Progenitor cell of endocrine pancreas (in vitro differentiated cells): ENCODE measurements at regions not wholly inside any gene's neighbourhood (a gene's known extent, or its start where the extent isn't known, plus 50 kb on each side); places are given as distances from the start of the nearest gene placed in this dataset.

Experiments
- DNase-seq: peaks from one replicate; pipeline ENCODE4 v3.0.0; 2021; ENCODE audit warnings: low spot score; ENCODE audit not compliant: unreplicated experiment
- H3K27ac Mint-ChIP-seq: 2 replicates; pipeline ENCODE4 v1.8.0; 2021; ENCODE audit warnings: mild to moderate bottlenecking, moderate library complexity, mixed read lengths
- H3K27me3 Mint-ChIP-seq: 2 replicates; pipeline ENCODE4 v1.8.0; 2021; ENCODE audit warnings: mixed read lengths
- H3K36me3 Mint-ChIP-seq: 2 replicates; pipeline ENCODE4 v1.8.0; 2022; ENCODE audit warnings: mixed read lengths; ENCODE audit not compliant: insufficient read depth
- H3K4me1 Mint-ChIP-seq: 2 replicates; pipeline ENCODE4 v1.8.0; 2021; ENCODE audit warnings: low read depth, mixed read lengths
- H3K4me3 Mint-ChIP-seq: 2 replicates; pipeline ENCODE4 v1.8.0; 2021; ENCODE audit warnings: low read depth, mild to moderate bottlenecking, moderate library complexity, mixed read lengths
- H3K9me3 Mint-ChIP-seq: 2 replicates; pipeline ENCODE4 v1.8.0; 2021; ENCODE audit warnings: low read depth, mixed read lengths
- TF ChIP-seq, protein P1 (sequence below): fragments of 200-600 bp; sonication (generic); IDR thresholded peaks from one replicate; pipeline ENCODE4 v1.5.0; 2021; ENCODE audit warnings: antibody characterized with exemption, mild to moderate bottlenecking; ENCODE audit not compliant: unreplicated experiment

- DNase-seq = peak; percentile 49
- Mint-ChIP-seq H3K4me3 (no peak overlapping the region), H3K4me1 (peaks cover 2% of the 10 kb centered on the region)
Observed at GRCh38 chr9:105901514-105902109, 207.3 kb downstream of the TMEM38B start.

DNA sequence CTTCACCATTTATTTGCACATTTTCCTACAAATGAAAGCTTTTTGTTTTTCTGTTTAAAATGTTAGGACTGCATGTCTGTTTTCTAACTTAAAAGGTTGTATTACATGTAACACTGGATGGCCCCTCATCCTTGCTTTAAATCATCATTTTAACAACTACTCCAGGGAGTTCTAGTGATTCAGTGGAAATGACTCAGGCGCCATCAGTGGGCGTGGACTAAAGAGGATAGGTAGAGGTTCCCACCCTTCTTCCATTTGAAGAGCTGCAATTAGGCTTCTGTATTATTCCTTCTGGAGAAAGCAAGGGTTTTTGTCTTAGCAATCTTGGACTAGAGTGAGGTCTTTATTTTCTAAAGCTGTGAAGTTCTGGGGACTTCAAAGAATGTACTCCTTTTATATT, 213.7 kb downstream of the TMEM38B start:
- Mint-ChIP-seq H3K4me3 (no peak overlapping the region), H3K36me3 (no peaks in the 10 kb centered on the region), H3K27ac (no peak overlapping the region), H3K27me3 (no peaks in the 10 kb centered on the region), H3K4me1 (peaks cover 30% of the 10 kb centered on the region), H3K9me3 (no peaks in the 10 kb centered on the region)
- TF ChIP-seq, protein P1, sequence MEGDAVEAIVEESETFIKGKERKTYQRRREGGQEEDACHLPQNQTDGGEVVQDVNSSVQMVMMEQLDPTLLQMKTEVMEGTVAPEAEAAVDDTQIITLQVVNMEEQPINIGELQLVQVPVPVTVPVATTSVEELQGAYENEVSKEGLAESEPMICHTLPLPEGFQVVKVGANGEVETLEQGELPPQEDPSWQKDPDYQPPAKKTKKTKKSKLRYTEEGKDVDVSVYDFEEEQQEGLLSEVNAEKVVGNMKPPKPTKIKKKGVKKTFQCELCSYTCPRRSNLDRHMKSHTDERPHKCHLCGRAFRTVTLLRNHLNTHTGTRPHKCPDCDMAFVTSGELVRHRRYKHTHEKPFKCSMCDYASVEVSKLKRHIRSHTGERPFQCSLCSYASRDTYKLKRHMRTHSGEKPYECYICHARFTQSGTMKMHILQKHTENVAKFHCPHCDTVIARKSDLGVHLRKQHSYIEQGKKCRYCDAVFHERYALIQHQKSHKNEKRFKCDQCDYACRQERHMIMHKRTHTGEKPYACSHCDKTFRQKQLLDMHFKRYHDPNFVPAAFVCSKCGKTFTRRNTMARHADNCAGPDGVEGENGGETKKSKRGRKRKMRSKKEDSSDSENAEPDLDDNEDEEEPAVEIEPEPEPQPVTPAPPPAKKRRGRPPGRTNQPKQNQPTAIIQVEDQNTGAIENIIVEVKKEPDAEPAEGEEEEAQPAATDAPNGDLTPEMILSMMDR = no peak
- no peak for DNase-seq

More at GRCh38 chr9:105901514-105902109, 207.3 kb downstream of the TMEM38B start:
- no peaks in the 10 kb centered on the region for H3K27me3 Mint-ChIP-seq
- no peaks in the 10 kb centered on the region for H3K36me3 Mint-ChIP-seq
- TF ChIP-seq, protein P1 = peak; percentile 96
- no peaks in the 10 kb centered on the region for H3K9me3 Mint-ChIP-seq
- H3K27ac Mint-ChIP-seq = peak overlapping the region; percentile 29

DNA sequence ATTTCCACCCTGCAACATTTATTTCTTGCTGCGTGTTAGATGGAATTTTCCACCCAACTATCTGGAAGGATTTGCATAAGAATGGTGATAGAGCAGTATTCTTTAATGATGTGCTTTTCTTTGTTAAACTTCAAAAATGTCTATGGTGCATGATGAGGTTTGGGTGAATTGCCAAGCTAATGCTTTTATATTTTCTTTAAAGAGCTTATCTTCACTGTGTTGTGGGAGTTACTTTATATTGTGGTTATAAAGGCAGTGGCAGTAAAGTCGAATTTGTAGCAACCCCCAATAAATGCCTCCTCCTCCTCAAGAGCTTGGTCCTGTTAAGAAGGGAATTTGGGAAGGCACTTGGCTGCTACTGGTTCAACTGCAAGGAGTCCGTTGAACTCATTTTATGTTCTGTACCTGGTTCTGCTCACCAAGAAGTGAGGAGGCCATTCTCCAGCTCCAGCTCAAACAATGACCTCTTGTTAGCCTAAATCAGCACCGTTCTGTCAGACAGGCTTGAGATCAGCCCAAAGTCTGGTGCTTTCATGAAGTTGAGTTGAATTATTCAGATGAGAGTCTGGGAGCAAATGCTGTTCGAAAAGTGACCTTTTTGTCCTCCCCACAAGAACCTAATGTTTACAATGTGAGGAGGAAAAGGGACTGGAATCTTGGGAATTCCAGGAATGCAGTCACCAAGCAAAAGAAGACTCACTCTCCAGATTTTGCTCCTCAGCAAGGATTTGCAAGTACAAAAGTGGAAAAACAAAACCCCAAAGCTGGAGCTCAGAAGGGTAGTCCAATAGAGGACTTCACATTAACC, 217.0 kb downstream of the TMEM38B start:
- no peaks in the 10 kb centered on the region for H3K27me3 Mint-ChIP-seq
- H3K4me1 Mint-ChIP-seq = peaks cover 37% of the 10 kb centered on the region
- DNase-seq = no peak
- H3K36me3 Mint-ChIP-seq = no peaks in the 10 kb centered on the region
- no peaks in the 10 kb centered on the region for H3K9me3 Mint-ChIP-seq
- peak overlapping the region; percentile 95 for H3K27ac Mint-ChIP-seq
- TF ChIP-seq, protein P1 = no peak
- no peak overlapping the region for H3K4me3 Mint-ChIP-seq

DNA sequence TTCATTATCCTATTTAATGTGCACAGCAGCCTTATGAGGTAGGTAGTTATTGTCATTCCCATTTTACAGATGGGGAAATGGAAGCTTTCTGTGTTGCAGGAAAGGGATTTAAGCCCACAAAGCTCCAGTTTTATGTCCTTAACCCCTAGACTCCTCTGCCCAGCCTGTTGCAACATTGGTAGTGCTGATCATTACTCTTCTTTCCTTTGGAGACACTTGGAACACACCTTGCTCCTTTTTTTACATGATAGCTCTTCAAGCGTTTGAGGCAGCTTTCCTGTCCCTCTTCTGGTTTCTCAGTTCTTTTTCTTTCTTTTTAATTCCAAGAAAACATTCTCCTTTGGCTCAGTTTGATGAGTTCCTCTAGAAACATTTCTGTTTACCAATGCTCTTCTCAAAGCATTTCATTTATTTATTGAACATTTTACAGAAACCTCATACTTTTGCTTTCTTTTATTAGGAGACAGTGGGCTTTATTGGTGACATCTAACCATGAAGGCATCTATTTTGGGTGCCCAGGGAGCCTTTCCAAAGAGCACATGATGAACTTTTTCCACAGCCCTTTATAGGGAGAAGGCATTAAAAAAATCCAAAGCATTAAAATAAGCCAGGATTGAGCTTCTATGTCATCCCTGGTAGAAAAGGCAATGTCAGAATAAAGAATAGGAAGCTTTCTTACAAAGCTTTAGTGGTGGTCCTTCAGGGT, 218.0 kb downstream of the TMEM38B start:
- H3K4me3 Mint-ChIP-seq = no peak overlapping the region
- H3K36me3 Mint-ChIP-seq = no peaks in the 10 kb centered on the region
- TF ChIP-seq, protein P1 = no peak
- DNase-seq = no peak
- H3K27ac Mint-ChIP-seq = peak overlapping the region; percentile 46
- peaks cover 37% of the 10 kb centered on the region for H3K4me1 Mint-ChIP-seq
- no peaks in the 10 kb centered on the region for H3K9me3 Mint-ChIP-seq
- no peaks in the 10 kb centered on the region for H3K27me3 Mint-ChIP-seq

DNA sequence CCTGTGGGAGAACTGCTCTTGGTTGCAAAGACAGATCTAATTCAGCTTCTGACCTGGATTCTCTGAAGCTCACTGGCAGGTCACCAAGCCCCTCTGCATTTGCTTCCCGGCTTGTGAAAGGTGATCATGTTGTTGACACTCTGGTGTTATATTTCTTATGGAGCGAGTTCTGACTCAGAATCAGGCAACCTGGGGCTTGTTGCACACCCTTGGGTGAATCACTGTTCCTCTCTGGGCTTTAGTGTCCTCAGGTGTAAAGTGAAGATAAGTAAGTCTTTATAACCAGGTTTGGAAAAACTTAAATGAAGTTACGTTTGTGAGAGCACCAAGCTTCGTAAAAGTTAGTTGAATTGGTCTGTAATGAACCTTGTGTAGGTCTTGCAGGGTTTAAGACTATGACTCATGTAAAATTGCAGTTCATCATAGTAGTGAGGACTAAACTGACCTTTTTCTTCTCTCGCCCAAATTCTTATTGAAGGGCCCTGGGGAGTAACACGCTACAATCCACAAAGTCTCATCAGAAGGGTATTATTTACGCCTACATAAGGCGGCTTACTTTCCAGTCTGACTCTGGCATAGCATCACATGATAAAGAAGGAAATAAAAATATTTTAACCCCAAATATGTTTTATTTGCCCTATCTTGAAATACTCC, 218.6 kb downstream of the TMEM38B start:
- Mint-ChIP-seq H3K27me3 (no peaks in the 10 kb centered on the region), H3K9me3 (no peaks in the 10 kb centered on the region), H3K27ac (peak overlapping the region; percentile 6), H3K36me3 (no peaks in the 10 kb centered on the region), H3K4me3 (peak overlapping the region; percentile 12), H3K4me1 (peaks cover 37% of the 10 kb centered on the region)
- DNase-seq = no peak
- TF ChIP-seq, protein P1 = no peak
